NAMALWA (cell line): ENCODE measurements at regions not wholly inside any gene's neighbourhood (a gene's known extent, or its start where the extent isn't known, plus 50 kb on each side); places are given as distances from the start of the nearest gene placed in this dataset.

Experiments used
- DNase-seq: peaks from one replicate; pipeline ENCODE4 v3.0.0-alpha.2; 2015; ENCODE audit warnings: low spot score

DNA sequence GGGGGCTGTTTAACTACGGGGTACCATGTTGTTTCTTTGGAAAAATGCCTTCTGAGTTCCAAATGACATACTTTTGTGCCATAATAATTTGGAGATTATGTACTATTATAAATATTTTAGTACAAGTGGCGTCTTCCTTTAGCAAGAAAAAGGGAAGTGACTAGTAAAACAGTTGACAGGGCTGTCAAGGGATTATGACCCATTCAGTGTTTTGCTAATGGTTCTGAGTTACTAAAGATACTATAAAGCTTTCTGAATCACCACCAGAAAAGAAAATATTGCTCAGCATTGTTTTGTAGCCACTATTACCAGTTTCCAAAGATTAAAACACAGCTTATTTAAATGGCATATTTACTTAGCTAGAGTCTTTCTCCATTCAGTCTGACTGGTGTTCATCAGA lies 334.9 kb downstream of the SNAPC1 start:
- no peak for DNase-seq

DNA sequence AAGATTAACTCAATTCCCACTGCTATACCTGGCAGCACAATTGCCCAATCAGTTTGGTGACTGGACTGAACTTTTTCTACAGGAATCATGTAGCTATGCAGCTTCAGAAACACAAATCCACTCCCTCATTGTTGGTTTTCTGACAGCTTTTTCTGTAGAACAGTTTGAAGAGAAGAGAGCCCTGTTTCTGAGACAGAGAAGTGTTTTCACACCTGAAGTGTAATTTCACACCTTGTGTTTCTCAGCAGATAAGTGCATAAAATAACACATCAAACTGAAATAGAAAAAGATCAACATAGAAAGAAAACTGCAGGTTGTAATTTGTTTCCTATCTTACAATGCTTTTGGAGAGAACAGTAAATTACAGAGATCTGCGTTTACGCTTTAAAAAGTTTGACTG lies 335.6 kb downstream of the SNAPC1 start:
- DNase-seq, result no peak

DNA sequence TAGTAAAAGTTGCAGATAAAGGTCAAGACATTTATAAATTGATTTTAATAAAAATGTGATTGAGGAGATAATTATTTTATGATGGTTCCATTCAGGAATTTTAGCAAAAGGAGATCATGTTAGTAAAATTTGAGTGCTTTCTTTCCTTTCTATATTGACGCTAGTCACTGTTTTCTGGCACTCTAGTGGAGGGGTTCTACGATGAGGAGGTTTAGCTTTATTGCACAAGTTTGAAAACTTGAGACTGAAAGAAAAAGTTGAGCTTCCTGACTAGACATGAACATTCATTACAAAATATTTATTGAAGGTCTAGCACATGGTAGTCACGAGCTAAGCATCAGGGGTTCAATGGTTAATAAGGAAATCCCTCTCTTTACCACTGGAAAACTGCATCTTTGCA lies 336.1 kb downstream of the SNAPC1 start:
- DNase-seq, result no peak

DNA sequence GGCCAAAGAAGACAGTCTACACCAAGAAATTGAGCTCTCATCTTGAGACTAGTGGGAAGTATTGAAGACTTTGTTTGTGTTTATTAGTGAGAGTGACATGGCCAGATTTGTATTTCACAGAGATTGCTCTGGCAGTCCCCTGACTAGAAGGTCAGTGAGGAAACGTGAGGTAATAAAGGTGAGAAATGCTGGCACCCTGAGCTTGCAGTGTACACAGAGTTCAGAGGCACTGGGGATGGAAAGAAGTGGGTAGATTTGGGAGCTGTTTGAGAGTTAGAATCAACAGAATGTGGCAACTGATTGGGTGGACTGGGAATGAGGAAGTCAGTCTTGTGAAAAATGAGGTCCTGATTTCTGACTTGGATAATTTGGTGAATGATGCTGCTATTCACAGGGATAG lies 336.9 kb downstream of the SNAPC1 start:
- no peak for DNase-seq

DNA sequence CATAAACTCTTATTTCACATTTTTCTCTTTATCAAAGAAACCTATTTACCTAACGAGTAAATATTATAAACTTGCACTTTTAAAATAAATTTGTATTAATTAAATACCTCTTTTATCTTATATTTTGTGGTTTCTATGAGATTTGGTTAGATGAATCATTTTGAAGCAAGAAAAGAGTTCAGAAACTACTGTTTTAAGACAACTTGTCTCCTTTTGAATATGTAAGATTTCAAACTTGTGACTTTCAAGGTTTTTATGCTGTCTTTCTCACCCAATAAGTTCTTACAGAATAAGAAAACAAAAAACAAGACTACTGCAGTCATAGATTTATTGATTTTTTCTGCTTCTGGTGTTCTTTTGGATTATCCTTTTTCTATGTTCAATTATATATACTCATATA lies 339.0 kb downstream of the SNAPC1 start:
- DNase-seq, result no peak

DNA sequence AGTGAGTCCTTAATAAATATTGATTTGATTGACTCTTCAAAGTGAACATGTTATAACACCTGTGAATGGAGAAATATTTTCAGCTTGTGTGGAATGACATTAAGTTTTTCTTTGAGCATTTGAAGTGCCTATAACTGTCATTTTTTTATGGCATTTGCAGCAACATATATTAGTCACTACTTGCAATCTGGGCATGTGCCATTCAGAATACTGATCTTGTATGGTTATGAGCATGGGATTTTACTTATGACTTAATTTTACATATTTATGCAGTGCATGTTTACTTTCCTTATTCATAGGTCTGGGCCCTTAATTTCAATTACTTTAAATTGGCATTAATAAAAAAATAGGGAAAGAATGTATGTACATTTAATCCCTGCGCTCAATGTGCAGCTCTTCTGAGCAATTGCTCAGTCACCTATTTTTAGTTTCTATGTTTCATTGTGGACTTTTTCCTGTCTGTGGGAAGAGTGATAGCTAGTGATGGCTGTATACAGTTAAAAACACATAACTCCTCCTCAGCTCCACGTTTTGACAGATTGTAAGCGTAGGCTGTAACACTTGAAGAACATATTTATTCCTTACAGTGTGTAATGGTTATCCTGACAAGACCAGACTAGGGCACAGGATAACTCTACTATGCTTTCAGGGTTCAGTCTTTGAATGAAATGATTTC lies 339.6 kb downstream of the SNAPC1 start:
- DNase-seq, result no peak

DNA sequence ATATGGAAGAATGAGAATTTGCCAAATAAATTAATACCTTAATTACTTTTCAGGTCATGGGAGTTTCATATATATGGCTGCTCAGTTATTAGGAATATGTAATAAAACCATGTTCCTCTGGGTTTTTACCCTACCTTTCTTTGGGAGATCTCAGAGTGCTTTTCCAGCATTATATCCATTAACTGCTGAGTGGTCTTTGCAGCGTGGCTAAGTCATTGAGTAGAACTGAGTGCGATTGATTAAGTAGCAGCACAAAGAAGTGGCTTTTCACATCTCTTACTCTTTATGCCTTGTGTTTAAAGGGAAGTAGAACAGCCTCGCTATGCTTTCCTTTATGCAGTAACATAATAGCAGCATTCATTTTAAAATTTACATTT lies 340.1 kb downstream of the SNAPC1 start:
- no peak for DNase-seq

DNA sequence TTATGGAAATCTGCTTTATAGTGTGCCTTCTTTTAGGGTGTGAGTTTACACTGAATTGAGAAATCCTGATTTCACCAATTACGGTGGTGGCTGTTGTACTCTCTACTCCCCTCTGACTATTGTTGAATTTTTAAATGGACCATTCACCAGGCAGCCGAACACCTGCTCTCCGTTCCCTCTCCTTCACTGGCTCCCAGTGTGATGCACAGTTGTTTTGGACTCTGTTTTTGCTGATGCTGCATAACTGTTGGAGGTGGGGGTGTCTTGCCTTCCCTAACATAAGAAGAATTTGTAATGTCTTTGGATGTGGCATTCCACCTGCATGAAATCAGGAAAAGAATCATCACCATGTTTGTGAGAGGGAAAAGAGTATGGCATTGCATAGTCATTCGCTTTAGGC lies 341.2 kb downstream of the SNAPC1 start:
- DNase-seq, result no peak

DNA sequence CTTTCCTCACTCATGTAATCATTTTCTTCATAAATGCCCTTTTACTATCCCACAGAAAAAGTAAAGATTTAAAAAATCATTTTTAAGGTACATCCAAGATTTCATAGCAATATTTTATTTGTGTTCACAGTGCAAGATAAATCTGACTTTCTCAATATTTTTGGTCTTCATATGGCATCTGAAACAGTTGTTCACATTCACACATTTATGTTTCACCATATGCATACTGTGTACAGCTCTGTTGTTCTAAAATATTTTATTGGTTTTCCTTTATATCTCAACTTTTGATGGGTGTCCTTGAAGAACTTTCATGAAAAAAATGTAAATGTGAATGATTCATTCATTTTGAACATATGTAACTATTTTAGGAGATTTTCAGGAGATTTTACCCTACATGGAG lies 348.7 kb downstream of the SNAPC1 start:
- no peak for DNase-seq

DNA sequence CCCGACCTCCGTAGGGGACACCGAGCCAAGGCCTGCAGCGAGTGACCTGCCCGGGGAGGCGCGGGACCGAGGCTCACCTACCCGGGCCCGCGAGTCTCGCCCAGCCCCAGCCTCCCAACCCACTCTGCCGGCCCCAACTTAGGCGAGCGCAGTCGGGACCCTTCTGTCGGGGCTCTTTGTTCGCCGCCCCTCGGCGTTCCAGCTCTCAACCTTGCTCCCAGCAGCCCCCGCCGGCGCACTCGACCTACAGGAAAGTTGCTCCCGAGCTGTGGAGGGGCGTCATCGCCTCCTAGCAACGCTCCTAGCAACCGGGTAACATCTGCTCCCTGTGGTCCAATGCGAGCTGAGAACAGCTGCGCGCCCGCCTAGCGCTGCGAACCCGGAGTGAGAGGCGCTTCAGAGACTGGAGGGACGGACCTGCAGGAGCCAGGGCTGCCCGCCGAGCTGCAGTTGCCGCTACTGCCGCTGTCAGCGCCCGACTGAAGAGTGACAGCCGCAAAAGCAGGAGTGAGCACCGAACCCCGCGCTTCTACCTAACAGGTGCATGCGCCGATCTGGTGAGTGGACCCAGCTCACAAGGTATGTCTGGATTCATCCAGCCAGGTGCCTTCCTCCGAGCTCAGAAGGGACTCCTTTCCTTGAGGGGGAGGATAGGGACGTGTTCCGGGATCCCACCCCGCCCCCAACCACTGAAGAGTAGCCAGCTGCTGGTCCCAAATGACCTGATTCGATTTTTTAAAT lies 355.0 kb downstream of the SNAPC1 start:
- peak; percentile 61 for DNase-seq

DNA sequence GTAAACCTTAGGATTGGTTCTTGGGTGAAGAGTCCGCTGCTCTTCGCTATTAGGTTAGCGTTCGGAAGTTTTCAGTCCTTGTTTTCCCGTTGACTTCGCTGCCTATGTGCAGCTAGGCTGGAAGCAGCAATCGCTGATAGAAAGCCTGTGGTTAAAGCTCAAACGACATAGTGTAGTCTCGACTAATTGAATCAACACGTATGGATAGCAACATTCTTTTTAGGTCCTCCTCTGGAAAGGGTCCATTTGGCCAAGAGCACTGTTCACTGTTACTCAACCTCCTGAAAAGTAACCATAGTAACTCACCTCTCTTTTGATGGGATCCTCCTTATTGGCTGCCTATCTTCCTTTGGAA lies 355.5 kb downstream of the SNAPC1 start:
- DNase-seq, result no peak

DNA sequence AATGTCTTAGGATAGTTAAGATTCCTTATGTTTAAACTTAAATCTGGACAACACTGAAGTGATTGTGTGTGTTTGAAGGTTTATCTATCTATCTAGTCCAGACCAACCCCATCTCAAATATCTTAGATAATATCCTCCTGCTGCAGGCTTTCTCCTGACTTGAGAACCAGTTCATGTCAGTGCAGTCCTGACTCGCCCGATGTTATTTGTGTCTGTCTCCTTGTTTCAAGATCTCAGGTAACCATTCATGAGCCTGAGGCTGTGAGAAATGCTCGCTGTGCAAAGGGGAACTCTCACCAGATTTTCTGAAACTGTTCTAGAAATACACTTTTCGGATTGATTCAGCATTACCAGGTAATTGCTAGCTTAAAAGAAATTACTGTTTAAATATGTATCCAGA lies 356.2 kb downstream of the SNAPC1 start:
- DNase-seq, result no peak

DNA sequence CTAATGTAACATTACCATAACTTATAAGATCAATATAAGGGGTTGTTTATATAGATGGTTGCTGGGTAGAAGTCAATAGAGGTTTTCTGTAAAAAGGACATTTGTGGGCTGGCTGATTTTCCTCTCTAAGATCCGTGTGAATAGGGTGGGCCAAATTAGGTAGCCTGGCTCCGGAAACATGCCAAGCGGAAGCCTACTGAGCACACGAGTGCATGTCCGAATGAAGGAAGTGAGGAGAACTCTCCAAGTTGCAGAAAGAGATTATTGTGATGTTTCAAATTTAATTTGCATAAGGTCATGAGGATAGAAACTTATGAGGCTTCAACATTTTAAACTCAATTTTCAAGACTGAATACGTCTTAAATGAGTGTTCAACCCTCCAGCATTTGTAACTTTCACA lies 356.7 kb downstream of the SNAPC1 start:
- DNase-seq, result no peak

DNA sequence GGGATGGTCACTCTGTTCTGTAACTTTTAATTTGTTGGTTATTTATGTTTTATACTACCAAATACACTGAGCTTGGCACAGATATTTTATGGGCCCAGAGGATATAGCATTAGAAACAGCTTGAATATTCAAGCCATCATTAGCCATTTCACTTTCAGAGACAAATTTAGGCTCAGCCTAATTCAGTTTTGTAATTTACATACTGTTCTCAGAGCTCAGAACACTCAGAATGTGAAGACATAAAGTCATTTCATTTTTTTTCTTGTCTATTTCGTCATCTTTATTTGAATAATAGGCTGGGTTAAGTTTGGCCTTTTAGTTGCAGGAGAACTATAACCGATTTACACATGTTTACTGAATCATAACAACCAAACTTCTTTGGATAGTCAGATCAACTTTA lies 361.7 kb downstream of the SNAPC1 start:
- DNase-seq, result peak; percentile 2

DNA sequence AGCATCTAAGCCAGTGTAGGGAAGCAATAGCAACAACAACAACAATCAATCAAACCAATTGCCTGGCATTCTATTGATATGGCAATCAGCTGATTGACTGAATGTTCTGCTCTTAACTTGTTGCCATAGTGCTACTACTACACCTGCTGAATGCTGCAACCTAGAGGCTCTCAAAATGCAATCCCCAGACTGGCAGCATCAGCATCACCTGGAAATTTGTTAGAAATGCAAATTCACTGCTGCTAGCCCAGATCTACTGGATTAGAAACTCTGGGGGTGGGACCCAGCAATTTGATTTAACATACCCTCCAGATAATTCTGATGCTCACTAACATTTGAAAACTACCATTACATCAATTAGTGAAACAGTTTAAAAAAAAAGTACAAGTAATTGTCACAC lies 363.6 kb downstream of the SNAPC1 start:
- DNase-seq, result no peak

DNA sequence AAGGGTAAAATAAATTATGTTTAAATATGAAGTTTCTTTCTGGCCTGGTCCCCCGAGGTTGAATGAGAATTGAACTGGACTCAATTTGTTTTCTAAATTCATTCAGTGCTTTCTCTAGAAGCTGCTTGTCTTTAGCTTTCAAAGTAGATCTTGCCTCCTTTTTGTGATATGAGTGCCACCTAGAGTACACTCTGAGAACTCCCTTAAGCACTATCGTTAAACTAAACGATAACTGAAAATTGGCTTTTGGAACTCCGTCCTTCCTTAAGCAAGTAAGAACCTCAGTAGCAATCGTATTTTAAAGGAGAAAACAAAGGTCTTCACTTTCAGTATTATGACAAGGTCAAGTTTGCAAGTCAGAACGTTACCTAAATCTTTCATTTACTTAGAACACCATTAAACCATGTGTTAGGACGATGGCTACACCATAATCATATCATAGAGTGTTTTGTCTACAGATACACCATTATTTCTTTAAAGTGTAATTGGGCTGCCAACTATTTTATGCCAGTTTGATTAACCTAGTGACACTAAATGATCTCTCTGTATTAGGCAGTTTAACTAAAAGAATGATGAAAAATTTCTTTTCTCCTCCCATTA lies 364.8 kb downstream of the SNAPC1 start:
- DNase-seq, result peak; percentile 59

DNA sequence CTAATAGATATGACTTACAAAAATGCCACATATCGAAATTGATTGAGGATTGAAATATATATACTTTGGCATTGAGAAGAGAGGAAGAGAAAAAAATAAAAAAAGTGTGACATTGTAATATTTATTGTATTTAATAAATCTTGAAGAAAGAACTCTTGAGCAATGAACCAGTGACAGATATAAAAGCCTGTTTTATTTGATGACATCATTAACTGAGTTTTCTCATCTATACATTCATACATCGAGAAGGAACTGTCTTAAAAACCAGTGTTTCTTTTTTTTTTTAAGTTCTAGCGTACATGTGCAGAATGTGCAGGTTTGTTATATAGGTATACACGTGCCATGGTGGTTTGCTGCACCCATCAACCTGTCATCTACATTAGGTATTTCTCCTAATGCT lies 368.2 kb downstream of the SNAPC1 start:
- DNase-seq, result no peak

DNA sequence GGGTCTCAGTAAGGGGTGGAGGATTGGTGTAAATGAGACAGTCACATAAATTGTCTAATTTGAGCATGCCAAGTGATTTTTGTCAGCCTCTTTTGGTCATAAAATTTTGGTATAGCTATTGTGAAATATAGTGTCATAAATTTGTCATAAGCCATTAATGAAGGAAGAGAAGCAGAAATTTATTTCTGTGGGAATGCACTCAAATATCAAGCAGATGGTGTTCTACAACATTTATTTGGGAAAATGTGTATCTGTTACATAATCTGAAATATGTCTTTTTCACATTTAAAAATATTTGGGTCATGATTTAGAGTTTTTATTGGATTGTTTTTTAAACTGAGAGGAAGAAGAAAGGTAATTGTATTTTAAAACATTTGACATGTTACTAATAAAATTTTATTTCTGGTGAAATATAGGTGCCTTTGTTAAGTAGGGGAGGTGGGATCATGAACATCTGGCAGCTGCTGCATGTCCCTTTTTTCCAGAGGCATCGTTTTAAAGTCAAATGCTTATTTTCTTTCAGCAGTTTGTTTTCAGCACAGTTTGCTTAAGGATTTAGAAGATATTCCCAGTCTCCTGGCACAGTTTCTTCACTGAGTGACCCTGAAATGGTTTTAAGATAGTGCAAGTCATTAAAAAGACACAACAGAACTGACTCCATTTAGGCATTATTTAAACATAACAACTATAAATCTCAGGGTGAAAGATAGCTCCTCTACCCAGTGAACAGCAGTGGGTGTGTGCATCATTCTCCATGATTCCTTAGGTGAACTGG lies 371.7 kb downstream of the SNAPC1 start:
- no peak for DNase-seq

DNA sequence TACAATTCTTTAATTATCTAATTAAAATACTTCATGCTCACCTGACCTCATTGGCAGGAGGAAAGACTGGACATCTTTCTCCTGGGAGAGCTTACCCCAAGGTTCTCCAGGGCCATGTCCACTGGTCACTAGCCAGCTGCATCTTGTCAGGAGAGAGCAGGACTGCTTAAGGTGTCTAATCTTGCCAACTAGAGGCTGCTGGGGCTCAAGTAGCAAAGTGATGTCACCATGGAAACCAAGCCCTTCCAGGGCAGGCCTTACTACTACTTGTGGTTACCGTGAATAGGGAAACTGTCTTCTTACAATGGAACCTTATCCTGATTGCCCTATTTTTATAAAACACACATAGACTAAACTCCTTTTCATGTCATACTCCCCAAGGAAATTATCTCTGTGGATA lies 376.4 kb downstream of the SNAPC1 start:
- DNase-seq, result no peak

DNA sequence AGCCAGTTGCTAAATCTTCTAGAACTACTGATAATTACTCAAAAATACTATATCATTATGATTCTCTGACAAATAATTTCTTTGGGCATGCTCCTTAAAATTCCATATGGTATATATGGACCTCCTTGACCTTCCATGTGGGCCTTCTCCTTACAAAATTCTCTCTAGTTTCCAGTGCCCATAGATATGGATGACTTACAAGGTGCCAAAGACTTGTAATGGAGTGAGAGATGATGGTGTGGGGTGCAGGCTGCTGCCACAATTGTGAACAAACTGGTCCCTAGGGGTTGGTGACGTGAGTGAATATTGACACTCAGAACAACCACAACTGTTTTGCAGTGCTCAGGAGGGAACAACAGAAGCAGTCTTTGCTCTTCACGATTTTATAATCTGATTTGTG lies 378.9 kb downstream of the SNAPC1 start:
- DNase-seq, result no peak

DNA sequence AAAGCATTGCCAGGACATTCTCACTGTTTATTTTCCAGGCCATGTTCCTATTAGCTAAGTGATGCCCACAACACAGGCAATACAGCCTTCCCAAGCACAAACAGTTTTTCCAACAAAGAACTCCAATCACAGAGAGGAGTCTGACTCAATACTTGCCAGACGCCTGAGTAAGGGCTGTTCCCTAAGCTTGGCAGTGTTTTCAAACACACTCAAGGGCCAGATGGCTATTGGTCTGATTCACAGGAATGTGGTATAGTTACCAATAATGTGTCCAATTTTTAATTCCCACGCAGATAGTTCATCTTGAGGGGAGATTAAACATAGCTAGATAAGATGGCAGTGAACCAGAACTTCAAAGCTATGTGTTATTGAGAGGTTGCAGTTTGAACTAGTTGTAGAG lies 381.0 kb downstream of the SNAPC1 start:
- no peak for DNase-seq

DNA sequence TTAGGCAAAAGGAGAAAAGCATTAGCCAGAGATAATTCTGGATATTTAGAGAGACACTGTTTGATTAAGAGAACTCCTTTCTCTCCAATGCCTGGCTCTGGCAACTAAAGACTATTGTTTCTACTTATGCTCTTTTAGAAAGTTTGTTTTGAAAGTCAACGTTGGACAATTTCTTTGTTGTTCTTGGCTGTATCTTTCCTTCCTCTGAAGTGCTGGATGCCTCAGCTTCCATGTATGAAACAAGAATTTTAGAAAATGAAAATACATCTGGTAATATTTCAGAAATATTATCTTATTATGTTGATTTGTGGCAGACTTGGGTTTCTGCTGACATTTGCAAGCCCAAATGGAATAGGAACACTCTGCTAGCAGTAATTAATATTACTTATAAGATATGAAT lies 382.6 kb downstream of the SNAPC1 start:
- DNase-seq, result no peak

DNA sequence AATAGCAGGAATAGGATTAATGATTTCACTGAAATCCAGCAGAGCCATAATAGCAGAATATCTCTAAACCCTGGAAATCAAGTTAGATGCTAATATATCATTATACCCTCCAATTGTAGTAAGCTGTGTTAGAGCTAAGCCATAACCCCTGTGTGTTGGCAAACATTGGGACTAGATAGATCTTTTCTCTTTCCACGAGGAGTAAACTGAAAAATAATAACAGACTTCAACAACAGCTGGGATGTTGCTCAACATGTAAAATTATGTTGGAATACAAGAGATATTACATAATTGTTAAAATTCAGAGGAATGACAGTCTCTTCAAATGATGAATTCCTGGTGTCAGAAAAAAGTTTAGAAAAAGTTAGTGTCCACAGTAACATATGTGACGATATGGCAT lies 383.8 kb downstream of the SNAPC1 start:
- no peak for DNase-seq
